Ishikawa (cell line): ENCODE measurements at regions not wholly inside any gene's neighbourhood (a gene's known extent, or its start where the extent isn't known, plus 50 kb on each side); places are given as distances from the start of the nearest gene placed in this dataset.

Experiments
- CEBPB ChIP-seq: IDR thresholded peaks from 2 replicates; pipeline ENCODE4 v1.6.1; 2012
- CREB1 ChIP-seq: IDR thresholded peaks from 2 replicates; pipeline ENCODE4 v1.6.1; 2012; ENCODE audit warnings: low read depth
- EGR1 ChIP-seq: IDR thresholded peaks from 2 replicates; pipeline ENCODE4 v1.6.1; 2012
- EP300 ChIP-seq: IDR thresholded peaks from 2 replicates; pipeline ENCODE4 v1.6.1; 2012; ENCODE audit warnings: borderline replicate concordance
- FOXM1 ChIP-seq: IDR thresholded peaks from 2 replicates; pipeline ENCODE4 v1.6.1; 2012; ENCODE audit warnings: low read depth, borderline replicate concordance
- NFIC ChIP-seq: IDR thresholded peaks from 2 replicates; pipeline ENCODE4 v1.6.1; 2012
- RAD21 ChIP-seq: IDR thresholded peaks from 2 replicates; pipeline ENCODE4 v1.6.1; 2012; ENCODE audit warnings: low read depth
- TAF1 ChIP-seq: IDR thresholded peaks from 2 replicates; pipeline ENCODE4 v1.6.1; 2012; ENCODE audit warnings: low read depth, mild to moderate bottlenecking
- TCF12 ChIP-seq: IDR thresholded peaks from 2 replicates; pipeline ENCODE4 v1.6.1; 2012; ENCODE audit warnings: low read depth
- TEAD4 ChIP-seq: IDR thresholded peaks from 2 replicates; pipeline ENCODE4 v1.6.1; 2012
- USF1 ChIP-seq: IDR thresholded peaks from 2 replicates; pipeline ENCODE4 v1.6.1; 2012
- YY1 ChIP-seq: IDR thresholded peaks from 2 replicates; pipeline ENCODE4 v1.6.1; 2012; ENCODE audit warnings: low read depth
- TF ChIP-seq, protein P1 (sequence below): IDR thresholded peaks from 2 replicates; pipeline ENCODE4 v1.6.1; 2012
- TF ChIP-seq, protein P2 (sequence below): IDR thresholded peaks from 2 replicates; pipeline ENCODE4 v1.6.1; 2012; ENCODE audit warnings: low read depth, mild to moderate bottlenecking

DNA sequence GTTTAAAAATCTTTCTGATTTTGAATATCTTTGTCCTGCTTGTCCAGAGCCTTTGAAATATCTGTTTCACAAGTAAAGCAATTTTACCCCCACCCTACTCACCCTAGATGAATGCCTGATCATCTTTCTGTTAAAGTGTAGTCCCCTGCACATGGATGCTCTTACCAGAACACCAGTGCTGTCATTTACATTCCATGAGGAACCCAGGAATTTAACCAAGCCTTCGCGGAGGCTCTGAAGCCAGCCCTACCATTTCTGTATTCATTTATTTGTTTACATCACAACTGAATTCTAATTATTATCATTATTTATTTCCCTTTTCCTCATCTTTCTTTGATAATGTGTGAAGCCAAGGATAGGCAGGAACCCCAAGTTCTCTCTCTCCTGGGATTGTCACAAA is 167.8 kb upstream of the MYO3A start:
- TF ChIP-seq TAF1 (no peak), YY1 (no peak), EP300 (no peak), CEBPB (no peak), RAD21 (no peak), TEAD4 (no peak), TCF12 (no peak), FOXM1 (no peak), USF1 (no peak), CREB1 (no peak), NFIC (no peak), EGR1 (no peak)
- TF ChIP-seq, protein P1, sequence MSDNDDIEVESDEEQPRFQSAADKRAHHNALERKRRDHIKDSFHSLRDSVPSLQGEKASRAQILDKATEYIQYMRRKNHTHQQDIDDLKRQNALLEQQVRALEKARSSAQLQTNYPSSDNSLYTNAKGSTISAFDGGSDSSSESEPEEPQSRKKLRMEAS, result no peak
- TF ChIP-seq, protein P2, sequence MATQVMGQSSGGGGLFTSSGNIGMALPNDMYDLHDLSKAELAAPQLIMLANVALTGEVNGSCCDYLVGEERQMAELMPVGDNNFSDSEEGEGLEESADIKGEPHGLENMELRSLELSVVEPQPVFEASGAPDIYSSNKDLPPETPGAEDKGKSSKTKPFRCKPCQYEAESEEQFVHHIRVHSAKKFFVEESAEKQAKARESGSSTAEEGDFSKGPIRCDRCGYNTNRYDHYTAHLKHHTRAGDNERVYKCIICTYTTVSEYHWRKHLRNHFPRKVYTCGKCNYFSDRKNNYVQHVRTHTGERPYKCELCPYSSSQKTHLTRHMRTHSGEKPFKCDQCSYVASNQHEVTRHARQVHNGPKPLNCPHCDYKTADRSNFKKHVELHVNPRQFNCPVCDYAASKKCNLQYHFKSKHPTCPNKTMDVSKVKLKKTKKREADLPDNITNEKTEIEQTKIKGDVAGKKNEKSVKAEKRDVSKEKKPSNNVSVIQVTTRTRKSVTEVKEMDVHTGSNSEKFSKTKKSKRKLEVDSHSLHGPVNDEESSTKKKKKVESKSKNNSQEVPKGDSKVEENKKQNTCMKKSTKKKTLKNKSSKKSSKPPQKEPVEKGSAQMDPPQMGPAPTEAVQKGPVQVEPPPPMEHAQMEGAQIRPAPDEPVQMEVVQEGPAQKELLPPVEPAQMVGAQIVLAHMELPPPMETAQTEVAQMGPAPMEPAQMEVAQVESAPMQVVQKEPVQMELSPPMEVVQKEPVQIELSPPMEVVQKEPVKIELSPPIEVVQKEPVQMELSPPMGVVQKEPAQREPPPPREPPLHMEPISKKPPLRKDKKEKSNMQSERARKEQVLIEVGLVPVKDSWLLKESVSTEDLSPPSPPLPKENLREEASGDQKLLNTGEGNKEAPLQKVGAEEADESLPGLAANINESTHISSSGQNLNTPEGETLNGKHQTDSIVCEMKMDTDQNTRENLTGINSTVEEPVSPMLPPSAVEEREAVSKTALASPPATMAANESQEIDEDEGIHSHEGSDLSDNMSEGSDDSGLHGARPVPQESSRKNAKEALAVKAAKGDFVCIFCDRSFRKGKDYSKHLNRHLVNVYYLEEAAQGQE, result no peak
